AG04450 (cell line): ENCODE measurements at regions not wholly inside any gene's neighbourhood (a gene's known extent, or its start where the extent isn't known, plus 50 kb on each side); places are given as distances from the start of the nearest gene placed in this dataset.

Experiments
- CTCF ChIA-PET: fragments of 300-600, 350-600 bp; formaldehyde crosslinking; extraction: SDS; loops from one replicate; lab custom pipeline; 2022; ENCODE audit warnings: antibody characterized with exemption, inconsistent platforms; lab: Charles Lee
- POLR2A ChIA-PET: fragments of 350-600 bp; formaldehyde crosslinking; extraction: SDS; loops from one replicate; lab custom pipeline; 2021; ENCODE audit warnings: antibody characterized with exemption, inconsistent platforms; lab: Yijun Ruan, JAX
- DNase-seq: peaks from one replicate; pipeline ENCODE4 v3.0.0-alpha.2; 2011; ENCODE audit warnings: low read depth, low spot score
- H3K27ac ChIP-seq: one replicate; pipeline ENCODE4 v1.5.1; 2012; ENCODE audit warnings: low read depth, low read length, control low read depth
- H3K27me3 ChIP-seq: one replicate; pipeline ENCODE4 v1.6.0; 2012; ENCODE audit warnings: low read length; ENCODE audit not compliant: control insufficient read depth, insufficient read depth
- H3K4me3 ChIP-seq: 2 replicates; pipeline ENCODE4 v1.5.1; 2011; ENCODE audit warnings: mild to moderate bottlenecking, low read depth, low read length, control low read depth
- H3K9me3 ChIP-seq: 2 replicates; pipeline ENCODE4 v1.5.1; 2012; ENCODE audit warnings: low read length; ENCODE audit not compliant: control insufficient read depth, insufficient read depth
- CTCF ChIP-seq: IDR thresholded peaks from 2 replicates; pipeline ENCODE4 v1.5.1; 2011; ENCODE audit warnings: low read depth, low read length, control low read depth, inconsistent platforms

- Histone ChIP-seq H3K27ac (no peak overlapping the region), H3K4me3 (no peak overlapping the region), H3K9me3 (no peaks in the 10 kb centered on the region), H3K27me3 (no peaks in the 10 kb centered on the region)
- ChIA-PET POLR2A (no interaction called here), CTCF (no interaction called here)
- no peak for DNase-seq
- TF ChIP-seq CTCF: no peak
Measured at GRCh38 chr6:22673474-22673873, 104.1 kb downstream of the HDGFL1 start.

- POLR2A ChIA-PET: no interaction called here
- no peak for DNase-seq
- Histone ChIP-seq H3K4me3 (no peak overlapping the region), H3K9me3 (no peaks in the 10 kb centered on the region), H3K27me3 (no peaks in the 10 kb centered on the region), H3K27ac (no peak overlapping the region)
- CTCF ChIA-PET: no interaction called here
- TF ChIP-seq CTCF: no peak
Measured at GRCh38 chr6:22680950-22681349, 111.6 kb downstream of the HDGFL1 start.

- POLR2A ChIA-PET: no interaction called here
- Histone ChIP-seq H3K27ac (no peak overlapping the region), H3K9me3 (no peaks in the 10 kb centered on the region), H3K27me3 (no peaks in the 10 kb centered on the region), H3K4me3 (no peak overlapping the region)
- CTCF ChIA-PET: no interaction called here
- TF ChIP-seq CTCF: no peak
- no peak for DNase-seq
Measured at GRCh38 chr6:22681761-22682160, 112.4 kb downstream of the HDGFL1 start.

GRCh38 chr6:22682979-22683378 is 113.6 kb downstream of the HDGFL1 start:
- H3K9me3 ChIP-seq: no peaks in the 10 kb centered on the region
- POLR2A ChIA-PET: no interaction called here
- CTCF ChIA-PET: no interaction called here
- no peak for TF ChIP-seq CTCF
- no peak overlapping the region for H3K27ac ChIP-seq
- no peak for DNase-seq
- H3K4me3 ChIP-seq: no peak overlapping the region
- H3K27me3 ChIP-seq: no peaks in the 10 kb centered on the region

GRCh38 chr6:22690446-22690845 is 121.1 kb downstream of the HDGFL1 start:
- POLR2A ChIA-PET: no interaction called here
- H3K27me3 ChIP-seq: no peaks in the 10 kb centered on the region
- H3K27ac ChIP-seq: no peak overlapping the region
- no peak for DNase-seq
- TF ChIP-seq CTCF: no peak
- CTCF ChIA-PET: no interaction called here
- no peaks in the 10 kb centered on the region for H3K9me3 ChIP-seq
- H3K4me3 ChIP-seq: no peak overlapping the region
